NCI-H2227 (cell line): ENCODE measurements at regions not wholly inside any gene's neighbourhood (a gene's known extent, or its start where the extent isn't known, plus 50 kb on each side); places are given as distances from the start of the nearest gene placed in this dataset.
A peak's percentile ranks its signal among the peaks of the same experiment; 100 is the strongest.
"Not testable (repeated sequence)": the region's sequence is repeated elsewhere in the genome, so short reads cannot be mapped to it uniquely, and the experiment has no call there.

ENCODE experiments used
- DNase-seq: peaks from one replicate; lab custom pipeline; 2025; ENCODE audit not compliant: unreplicated experiment; lab: John Stamatoyannopoulos, UW

- no peak for DNase-seq
These were observed 63.1 kb upstream of the NDN start for GRCh38 chr15:23750179-23750578.

DNA sequence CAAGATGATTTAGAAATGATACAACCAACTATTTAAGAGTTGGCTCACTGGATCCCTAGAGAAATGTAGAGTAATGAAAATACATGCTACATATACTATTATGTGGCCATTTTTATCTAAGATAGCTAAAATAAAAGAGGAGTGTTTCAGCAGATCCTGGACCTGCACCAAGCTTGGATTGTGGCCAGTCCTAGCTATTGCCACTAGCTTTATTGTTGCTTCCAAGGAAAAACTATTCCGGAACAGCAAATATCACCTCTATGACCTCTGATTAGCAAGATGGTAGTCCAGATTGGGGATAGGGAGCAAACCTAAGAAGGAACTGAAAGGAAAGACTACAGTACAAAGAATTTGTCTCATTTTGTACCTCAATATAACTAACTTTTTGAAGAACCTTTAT is 63.7 kb upstream of the NDN start:
- DNase-seq: no peak

DNA sequence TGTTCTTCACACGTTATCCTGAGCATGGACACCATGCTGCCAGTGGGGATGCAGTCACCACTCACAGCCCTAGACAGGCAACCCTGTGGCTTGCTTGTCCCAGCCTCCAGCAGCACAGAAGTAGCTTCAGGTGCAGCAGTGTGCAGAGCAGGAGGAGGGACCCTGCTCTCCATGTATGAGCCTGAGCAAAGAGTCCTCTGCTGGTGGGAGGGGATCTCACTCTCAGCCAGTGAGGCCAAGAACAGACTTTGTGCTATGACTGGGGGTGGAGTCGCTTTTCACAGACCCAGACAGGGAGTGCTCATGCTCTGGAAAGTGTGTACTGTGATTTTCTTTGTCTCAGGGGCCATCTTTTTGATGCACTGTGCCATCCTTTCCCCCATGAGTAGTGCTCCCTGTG is 66.1 kb upstream of the NDN start:
- DNase-seq: no peak

DNA sequence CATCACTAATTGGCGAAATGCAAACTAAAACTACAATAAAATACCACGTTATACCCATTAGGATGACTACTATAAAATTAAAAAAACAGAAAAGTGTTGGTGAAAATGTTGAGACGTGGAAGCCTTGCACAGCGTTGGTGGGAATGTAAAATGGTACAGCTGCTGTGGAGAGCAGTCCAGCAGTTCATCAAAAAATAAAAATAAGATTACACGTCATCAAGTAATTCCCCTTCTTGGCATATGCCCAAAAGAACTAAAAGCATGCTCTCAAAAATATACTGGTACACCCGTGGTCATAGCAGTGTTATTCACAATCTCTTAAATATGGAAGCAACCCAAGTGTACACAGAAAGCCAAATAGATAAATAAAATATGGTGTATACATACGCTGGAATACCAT is 71.8 kb upstream of the NDN start:
- no peak for DNase-seq

DNA sequence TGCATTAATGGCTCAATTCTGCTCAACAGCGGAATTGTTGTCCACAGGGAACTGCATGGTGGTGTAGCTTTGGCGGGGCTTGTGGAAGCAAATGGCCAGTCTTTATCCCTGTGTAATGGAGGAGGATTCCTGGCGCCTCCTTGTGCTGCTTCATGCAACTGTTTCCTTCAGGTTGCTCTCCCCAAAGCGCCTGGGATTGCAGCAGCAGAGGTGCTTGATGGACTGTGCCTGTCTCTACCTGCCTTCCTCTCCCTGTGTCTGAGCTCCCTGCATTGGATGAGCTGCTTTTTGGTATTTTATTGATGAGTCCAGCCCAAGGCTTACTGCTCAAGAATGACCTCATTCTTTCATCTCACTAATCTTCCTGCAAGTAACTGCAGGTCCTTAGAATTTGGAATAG is 72.9 kb upstream of the NDN start:
- DNase-seq: peak; percentile 8

DNA sequence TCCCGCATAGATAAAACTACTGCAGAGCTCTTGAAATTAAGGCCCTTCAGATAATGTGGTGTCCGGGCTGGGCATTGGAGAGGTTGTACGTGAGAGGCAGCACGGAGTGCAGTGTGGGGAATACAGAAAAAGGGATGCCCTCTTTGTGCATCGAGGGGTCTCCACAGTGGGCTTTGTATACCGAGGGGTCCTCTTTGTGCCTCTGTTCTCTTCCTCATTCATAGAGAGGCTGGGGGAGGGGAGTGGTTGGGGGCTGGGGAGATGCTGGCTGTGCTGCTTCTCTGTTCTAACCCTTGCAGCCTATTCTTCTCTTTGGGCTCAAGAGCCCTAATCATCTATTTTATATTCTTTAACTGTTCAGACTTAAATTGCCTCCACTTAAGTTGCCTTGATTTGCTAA is 74.3 kb upstream of the NDN start:
- peak; percentile 50 for DNase-seq

- DNase-seq: peak; percentile 52
These were observed 74.9 kb upstream of the NDN start for GRCh38 chr15:23762026-23762425.

DNA sequence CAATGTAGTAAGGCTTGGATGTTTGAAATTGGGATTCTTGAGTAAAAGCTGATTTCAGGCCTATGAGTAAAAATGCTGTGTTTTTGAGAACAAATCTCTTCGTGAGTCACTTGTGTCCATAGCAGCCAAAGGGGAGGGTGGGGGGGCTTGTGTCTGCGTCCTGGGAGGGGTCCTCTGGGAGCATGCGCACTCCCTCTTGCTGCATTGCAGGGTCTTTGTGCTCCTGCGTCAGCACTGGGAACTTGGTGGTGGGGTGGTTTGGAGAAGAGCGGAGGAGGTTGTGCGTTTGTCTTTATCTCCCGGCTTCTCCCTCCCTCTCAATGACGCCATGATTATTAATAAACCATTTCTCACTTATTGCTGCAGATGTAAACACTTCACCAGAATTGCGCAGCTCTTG is 75.9 kb upstream of the NDN start:
- peak; percentile 26 for DNase-seq

- DNase-seq: no peak
These were observed 77.2 kb upstream of the NDN start for GRCh38 chr15:23764306-23764705.

DNA sequence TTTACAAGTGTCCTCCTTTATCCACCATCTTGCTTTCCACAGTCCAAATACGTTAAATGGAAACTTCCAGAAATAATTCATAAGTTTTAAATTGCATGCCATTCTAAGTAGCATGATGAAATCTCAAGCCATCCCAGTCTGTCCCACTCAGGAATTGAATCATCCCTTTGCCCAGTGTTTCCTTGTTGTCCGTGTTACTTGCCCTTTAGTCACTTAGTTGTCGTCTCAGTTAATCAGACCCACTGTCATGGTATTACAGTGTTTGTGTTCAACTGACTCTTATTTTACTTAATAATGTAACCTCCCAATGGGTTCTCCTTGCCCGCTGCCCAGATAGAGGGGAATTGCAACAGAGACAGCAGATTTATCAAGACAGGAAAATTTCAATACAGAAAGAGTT is 77.6 kb upstream of the NDN start:
- no peak for DNase-seq

DNA sequence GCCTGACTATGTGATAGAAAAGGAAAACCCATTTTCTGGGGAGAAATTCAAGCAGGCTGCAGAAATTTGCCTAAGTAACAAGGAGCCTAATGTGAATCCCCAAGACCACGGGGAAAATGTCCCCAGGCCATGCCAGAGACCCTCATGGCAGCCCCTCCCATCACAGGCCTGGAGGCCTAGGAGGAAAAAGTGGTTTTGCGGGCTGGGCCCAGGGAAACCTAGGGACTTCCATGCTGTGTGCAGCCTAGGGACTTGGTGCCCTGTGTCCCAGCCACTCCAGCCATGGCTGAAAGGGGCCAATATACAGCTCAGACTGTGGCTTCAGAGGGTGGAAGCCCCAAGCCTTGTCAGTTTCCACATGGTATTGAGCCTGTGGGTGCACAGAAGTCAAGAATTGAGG is 79.7 kb upstream of the NDN start:
- not testable (repeated sequence) for DNase-seq

- DNase-seq: no peak
These were observed 86.0 kb upstream of the NDN start for GRCh38 chr15:23773093-23773492.

DNA sequence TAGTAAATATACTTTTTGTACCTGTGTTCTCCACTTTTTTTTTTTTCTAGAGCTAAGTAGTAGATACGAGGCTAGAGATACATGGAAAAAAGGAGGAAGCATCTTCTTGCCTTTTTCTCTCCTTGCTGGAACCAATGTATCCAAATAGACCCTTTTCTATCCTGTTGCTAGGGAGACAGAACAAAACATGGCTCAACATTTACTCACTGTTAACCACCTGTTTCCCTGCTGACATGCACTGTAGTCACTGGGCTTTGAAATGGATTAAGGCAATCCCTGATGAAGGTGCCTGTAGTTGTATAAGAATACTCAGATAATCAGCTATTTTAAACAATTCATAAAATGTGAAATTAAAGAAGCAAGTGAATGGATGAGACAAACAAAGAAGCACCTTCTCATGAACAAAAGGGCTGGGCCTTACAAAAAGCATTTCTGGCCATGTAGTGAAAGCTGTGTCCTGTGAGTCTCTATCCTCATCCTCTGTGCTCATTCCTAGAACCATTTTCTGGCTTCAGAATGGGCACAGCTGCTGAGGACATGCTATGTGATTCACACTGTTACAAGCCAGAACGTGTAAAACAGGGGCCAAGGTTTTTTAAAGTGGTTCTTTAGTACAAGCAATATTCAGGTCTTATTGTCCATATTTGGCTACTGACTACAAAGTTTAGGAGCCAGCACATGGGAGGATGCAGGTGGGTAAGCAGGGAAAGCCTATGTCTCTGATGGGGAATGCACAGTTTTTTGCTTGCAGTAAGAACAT is 100.4 kb upstream of the NDN start:
- peak; percentile 33 for DNase-seq

- DNase-seq: no peak
These were observed 106.1 kb upstream of the NDN start for GRCh38 chr15:23793191-23793680.

DNA sequence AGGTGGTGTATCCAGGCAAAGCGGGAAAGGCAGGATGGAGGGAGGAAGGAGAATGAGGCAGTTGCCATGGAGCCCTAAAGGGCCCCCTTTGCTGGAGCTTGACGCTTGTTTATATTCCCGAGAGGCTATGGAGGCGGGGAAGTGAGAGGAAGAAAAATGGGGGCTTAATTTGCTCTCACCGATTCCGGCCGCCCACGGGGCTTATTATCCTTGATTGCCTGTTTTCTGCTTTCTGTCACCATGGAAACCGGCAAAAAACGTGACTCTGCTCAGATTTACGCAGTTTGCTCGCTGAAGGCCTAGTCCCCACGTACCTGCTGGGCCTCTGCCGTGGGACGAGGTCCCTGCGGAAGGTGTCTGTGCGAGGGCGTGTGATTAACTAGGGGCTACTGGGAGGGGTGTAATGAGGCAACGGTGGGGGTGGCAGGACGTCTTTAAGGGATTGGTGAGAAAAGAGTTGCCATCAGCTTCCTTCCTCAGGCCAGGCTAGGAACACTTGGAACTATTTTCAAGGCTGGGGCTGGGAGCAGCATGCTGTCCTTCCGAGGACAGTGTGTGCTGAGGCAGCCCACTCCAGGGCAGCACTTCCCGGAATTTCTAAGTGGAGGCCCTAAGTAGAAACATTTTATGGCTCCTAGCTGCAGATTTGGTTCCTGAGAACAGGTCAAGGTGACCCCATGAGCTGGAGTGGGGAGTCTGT is 110.8 kb upstream of the NDN start:
- DNase-seq: peak; percentile 95

- no peak for DNase-seq
These were observed 114.8 kb upstream of the NDN start for GRCh38 chr15:23801881-23802280.

GRCh38 chr15:23802896-23803435 is 115.9 kb upstream of the NDN start:
- DNase-seq: not testable (repeated sequence)

- DNase-seq: no peak
These were observed 119.9 kb upstream of the NDN start for GRCh38 chr15:23806980-23807379.

- no peak for DNase-seq
These were observed 136.4 kb upstream of the NDN start for GRCh38 chr15:23823508-23823907.

DNA sequence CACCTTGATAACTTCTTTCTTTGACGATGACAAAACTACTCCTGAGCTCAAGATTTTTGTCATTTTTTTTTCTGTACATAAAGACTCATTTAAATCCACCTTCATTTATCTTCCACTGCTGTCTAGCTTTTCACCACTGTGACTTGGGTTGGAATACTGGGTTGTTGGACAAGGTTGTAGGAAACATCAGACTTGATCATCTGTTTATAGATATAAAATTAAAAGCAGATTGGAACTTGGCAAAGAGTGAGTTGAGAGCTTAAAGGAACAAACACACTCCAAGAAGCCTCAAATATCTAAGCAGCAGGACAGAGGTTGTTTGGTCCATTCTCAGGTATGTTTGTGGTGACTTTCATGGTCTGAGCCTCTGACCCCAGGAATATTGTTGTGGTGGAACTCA is 141.7 kb upstream of the NDN start:
- DNase-seq: no peak

DNA sequence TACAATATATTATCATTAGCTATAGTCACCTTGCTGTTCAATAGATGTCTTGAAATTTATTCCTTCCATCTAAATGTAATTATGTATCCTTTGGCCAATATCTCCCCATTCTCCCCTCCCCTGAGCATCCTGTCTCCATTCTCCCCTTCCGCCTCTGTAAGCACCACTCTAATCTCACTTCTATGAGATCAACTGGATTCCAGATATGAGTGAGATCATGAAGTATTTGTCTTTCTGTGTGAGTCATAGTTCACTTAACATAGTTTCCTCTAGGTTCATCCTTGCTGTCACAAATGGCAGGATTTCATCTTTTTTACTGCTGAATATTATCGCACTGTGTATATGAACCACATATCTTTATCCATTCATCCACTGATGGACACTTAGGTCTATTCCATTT is 148.8 kb upstream of the NDN start:
- DNase-seq: no peak

DNA sequence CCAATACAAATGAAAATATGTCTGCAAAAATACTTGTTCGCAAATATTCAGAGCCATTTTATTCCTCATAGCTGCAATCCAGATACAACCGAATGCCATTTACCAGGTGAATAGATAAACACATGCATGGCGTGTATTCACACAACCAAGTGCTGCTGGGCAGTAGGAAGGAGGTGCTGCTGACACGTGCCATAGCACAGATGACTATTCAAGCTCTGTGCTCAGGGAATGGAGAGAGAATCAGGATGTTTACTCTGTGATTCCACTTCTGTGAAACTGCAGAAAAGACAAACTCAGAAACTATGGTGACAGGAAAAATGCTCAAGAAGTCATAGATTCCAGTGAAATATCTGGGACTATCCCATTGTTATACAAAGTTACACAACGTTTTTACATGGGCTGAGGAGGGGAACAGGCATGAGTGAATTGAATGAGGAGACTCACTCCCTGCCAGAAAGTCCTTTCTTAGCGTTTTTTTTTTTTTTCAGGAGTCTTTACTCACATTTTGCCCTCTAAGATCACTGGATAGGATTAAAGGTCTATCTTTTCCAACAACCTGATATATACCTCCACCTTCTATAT is 152.9 kb upstream of the NDN start:
- DNase-seq: no peak
